Endodermal cell (in vitro differentiated cells): ENCODE measurements at regions not wholly inside any gene's neighbourhood (a gene's known extent, or its start where the extent isn't known, plus 50 kb on each side); places are given as distances from the start of the nearest gene placed in this dataset.

Experiments
- DNase-seq: peaks from one replicate; pipeline ENCODE4 v3.0.0-alpha.2; 2017
- H3K27ac ChIP-seq: 2 replicates; pipeline ENCODE4 v1.5.1; 2013; ENCODE audit warnings: mild to moderate bottlenecking, low read depth, low read length, moderate library complexity
- H3K27me3 ChIP-seq: 2 replicates; pipeline ENCODE4 v1.6.1; 2013; ENCODE audit warnings: mild to moderate bottlenecking, low read length, moderate library complexity; ENCODE audit not compliant: insufficient read depth, control insufficient read depth, poor library complexity, severe bottlenecking
- H3K36me3 ChIP-seq: 2 replicates; pipeline ENCODE4 v1.7.0; 2013; ENCODE audit warnings: mild to moderate bottlenecking, low read length, moderate library complexity; ENCODE audit not compliant: control insufficient read depth, insufficient read depth
- H3K4me1 ChIP-seq: one replicate; pipeline ENCODE4 v1.7.0; 2013; ENCODE audit warnings: low read length; ENCODE audit not compliant: control insufficient read depth, insufficient read depth
- H3K4me3 ChIP-seq: 2 replicates; pipeline ENCODE4 v1.5.1; 2013; ENCODE audit warnings: mild to moderate bottlenecking, low read length, moderate library complexity
- H3K9ac ChIP-seq: 2 replicates; pipeline ENCODE4 v1.6.1; 2013; ENCODE audit warnings: mild to moderate bottlenecking, low read length, moderate library complexity; ENCODE audit not compliant: poor library complexity, severe bottlenecking; ENCODE audit errors: extremely low read depth
- H3K9me3 ChIP-seq: 2 replicates; pipeline ENCODE4 v1.6.1; 2013; ENCODE audit warnings: mild to moderate bottlenecking, low read length, moderate library complexity; ENCODE audit not compliant: control insufficient read depth
- H3K27ac Mint-ChIP-seq: 2 replicates; pipeline ENCODE4 v1.8.0; 2020; ENCODE audit warnings: mixed read lengths
- H3K27me3 Mint-ChIP-seq: 2 replicates; pipeline ENCODE4 v1.8.0; 2021; ENCODE audit warnings: mild to moderate bottlenecking, mixed read lengths; ENCODE audit not compliant: insufficient read depth
- H3K36me3 Mint-ChIP-seq: 2 replicates; pipeline ENCODE4 v1.8.0; 2020; ENCODE audit warnings: low read depth, mixed read lengths
- H3K4me1 Mint-ChIP-seq: 2 replicates; pipeline ENCODE4 v1.8.0; 2020; ENCODE audit warnings: mixed read lengths
- H3K4me3 Mint-ChIP-seq: 2 replicates; pipeline ENCODE4 v1.8.0; 2020; ENCODE audit warnings: mild to moderate bottlenecking, moderate library complexity, mixed read lengths
- H3K9me3 Mint-ChIP-seq: 2 replicates; pipeline ENCODE4 v1.8.0; 2020; ENCODE audit warnings: mild to moderate bottlenecking, mixed read lengths
- WGBS, 2 experiments: methylation state at CpG; one replicate each; pipeline versions ENCODE4 v1.1.5 to v1.1.7; 2013; ENCODE audit warnings: missing lambda C conversion rate in 2 of 2, mixed read lengths in 1 of 2; ENCODE audit not compliant: insufficient coverage in 1 of 2, insufficient read length in 1 of 2; 5-methylcytosine and 5-hydroxymethylcytosine counted together
- TF ChIP-seq, protein P1 (sequence below): fragments of 200-600 bp; sonication (generic); conservative IDR thresholded peaks from 2 replicates; pipeline ENCODE4 v1.5.0; 2021; ENCODE audit warnings: antibody characterized with exemption, mild to moderate bottlenecking

DNA sequence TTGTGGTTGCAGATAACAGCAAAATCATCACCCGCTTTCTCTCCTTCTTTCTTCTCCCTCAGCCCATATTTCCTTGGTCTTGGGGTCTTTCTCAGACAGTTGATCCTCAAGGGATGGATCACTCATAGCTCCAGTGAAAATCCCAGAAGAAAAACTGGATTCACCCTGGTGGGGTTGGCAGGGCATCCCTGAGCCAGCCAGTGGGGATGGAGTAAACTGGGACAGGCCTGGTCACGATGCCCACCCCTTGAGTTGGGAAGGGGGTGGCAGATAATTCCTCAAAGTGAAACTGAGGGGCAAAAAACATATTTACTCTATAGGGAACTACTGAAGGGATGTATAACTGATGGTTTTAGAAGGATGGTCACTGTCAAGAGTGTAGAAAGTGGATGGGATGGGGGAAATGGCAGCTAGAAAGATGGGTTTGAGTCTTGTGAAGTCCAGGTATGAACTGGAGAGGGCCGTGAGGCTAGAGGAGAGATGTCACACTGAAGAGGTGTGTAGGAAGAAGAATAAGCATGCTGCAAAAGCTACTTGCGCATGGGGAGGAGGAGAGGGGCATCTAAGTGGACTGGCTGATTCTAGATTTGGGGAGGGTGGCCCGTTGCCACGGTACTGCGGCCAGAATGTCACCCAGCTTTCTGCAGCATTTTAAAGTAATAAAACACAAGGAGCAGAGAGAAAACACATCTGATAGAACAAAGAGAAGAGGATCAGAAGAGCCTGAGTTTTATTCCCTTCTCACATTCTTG, 162.8 kb downstream of the PJA2 start:
- WGBS, 2 experiments: 90 to 91% methylated on average over 4 to 7 of the region's 7 CpGs
- no peaks in the 10 kb centered on the region for H3K36me3 ChIP-seq
- H3K36me3 Mint-ChIP-seq: no peaks in the 10 kb centered on the region

More for the DNA sequence above, 162.8 kb downstream of the PJA2 start:
- H3K4me3 Mint-ChIP-seq: no peak overlapping the region
- peaks cover 14% of the 10 kb centered on the region for H3K9me3 ChIP-seq
- no peaks in the 10 kb centered on the region for H3K27me3 ChIP-seq
- H3K4me1 ChIP-seq: no peaks in the 10 kb centered on the region
- H3K9ac ChIP-seq: no peak overlapping the region
- H3K27ac Mint-ChIP-seq: no peak overlapping the region
- H3K4me1 Mint-ChIP-seq: no peaks in the 10 kb centered on the region
- no peak overlapping the region for H3K27ac ChIP-seq
- TF ChIP-seq, protein P1, sequence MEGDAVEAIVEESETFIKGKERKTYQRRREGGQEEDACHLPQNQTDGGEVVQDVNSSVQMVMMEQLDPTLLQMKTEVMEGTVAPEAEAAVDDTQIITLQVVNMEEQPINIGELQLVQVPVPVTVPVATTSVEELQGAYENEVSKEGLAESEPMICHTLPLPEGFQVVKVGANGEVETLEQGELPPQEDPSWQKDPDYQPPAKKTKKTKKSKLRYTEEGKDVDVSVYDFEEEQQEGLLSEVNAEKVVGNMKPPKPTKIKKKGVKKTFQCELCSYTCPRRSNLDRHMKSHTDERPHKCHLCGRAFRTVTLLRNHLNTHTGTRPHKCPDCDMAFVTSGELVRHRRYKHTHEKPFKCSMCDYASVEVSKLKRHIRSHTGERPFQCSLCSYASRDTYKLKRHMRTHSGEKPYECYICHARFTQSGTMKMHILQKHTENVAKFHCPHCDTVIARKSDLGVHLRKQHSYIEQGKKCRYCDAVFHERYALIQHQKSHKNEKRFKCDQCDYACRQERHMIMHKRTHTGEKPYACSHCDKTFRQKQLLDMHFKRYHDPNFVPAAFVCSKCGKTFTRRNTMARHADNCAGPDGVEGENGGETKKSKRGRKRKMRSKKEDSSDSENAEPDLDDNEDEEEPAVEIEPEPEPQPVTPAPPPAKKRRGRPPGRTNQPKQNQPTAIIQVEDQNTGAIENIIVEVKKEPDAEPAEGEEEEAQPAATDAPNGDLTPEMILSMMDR: no peak
- DNase-seq: no peak
- H3K4me3 ChIP-seq: no peak overlapping the region
- peaks cover 13% of the 10 kb centered on the region for H3K9me3 Mint-ChIP-seq
- no peaks in the 10 kb centered on the region for H3K27me3 Mint-ChIP-seq
